GM21447 (cell line): ENCODE measurements at regions not wholly inside any gene's neighbourhood (a gene's known extent, or its start where the extent isn't known, plus 50 kb on each side); places are given as distances from the start of the nearest gene placed in this dataset.

Experiments
- ATAC-seq: cut with Tn5 transposase; IDR thresholded peaks from one replicate; pipeline ENCODE4 v1.9.1; 2021; ENCODE audit not compliant: unreplicated experiment

DNA sequence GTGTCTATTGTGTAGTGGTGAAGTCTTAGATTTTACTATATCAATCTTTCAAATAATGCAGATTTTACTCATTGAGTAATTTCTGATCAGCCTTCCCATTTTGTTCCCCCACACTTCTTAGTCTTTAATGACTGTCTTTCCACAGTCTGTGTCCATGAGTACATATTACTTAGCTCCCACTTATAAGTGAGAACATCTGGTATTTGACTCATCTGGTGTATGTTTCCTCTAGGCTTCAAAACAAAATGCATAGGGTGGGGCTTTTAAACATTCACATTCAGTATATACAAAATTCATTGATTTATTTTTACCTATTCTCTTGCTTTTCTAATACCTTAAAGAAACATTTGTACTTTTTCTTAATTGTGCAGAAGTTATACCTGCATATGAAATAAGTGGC lies 513.0 kb downstream of the MTRR start:
- no peak for ATAC-seq

- no peak for ATAC-seq
Measured at GRCh38 chr5:8382456-8382855, 513.5 kb downstream of the MTRR start.

- no peak for ATAC-seq
Measured at GRCh38 chr5:8383616-8384015, 514.7 kb downstream of the MTRR start.

DNA sequence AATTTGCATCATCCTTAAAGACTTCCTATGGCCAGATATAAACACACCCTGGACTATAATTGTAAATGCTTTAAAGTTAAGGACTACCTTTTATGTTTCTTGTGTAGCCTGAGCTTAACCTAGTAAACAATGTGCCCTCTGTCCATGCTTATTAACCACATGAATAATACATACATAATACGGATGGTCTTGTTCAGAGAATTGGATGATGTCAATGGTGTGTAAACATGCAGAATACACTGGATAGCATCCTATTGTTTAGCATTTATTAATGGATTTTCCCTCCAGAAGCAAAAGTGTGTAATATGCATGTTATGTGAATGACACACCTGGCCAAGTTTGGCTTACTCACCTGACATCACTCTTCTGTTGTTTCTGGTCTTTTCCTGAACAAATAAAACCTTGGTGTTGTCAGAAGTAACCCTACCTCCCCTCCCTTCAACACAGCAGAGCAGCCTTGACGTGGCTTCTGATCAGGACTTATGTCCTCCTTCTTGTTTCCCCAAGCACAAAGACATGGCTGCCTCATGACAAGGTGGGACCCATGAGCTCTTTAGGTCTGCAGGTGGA lies 517.9 kb downstream of the MTRR start:
- ATAC-seq, result no peak

- ATAC-seq, result no peak
Measured at GRCh38 chr5:8391911-8392310, 523.0 kb downstream of the MTRR start.

- no peak for ATAC-seq
Measured at GRCh38 chr5:8393240-8393639, 524.3 kb downstream of the MTRR start.

DNA sequence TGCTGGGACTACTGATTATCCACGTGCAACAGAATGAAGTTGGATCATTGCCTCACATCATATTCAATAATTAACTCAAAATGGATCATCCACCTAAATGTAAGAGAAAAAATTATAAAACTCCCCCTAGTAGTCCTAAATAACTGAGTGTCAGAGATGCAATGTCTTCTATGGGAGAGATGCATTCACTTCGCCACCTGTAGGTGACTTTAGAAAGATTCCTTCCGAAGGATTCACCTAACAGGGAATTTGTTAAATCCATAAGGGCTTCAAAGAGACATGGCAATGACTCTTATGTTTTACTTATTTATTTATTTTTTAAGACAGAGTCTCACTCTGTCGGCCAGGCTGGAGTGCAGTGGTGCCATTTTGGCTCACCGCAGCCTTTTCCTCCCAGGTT lies 526.0 kb downstream of the MTRR start:
- no peak for ATAC-seq

- ATAC-seq, result no peak
Measured at GRCh38 chr5:8396246-8396645, 527.3 kb downstream of the MTRR start.

GRCh38 chr5:8396756-8397155 lies 527.8 kb downstream of the MTRR start:
- ATAC-seq, result no peak

DNA sequence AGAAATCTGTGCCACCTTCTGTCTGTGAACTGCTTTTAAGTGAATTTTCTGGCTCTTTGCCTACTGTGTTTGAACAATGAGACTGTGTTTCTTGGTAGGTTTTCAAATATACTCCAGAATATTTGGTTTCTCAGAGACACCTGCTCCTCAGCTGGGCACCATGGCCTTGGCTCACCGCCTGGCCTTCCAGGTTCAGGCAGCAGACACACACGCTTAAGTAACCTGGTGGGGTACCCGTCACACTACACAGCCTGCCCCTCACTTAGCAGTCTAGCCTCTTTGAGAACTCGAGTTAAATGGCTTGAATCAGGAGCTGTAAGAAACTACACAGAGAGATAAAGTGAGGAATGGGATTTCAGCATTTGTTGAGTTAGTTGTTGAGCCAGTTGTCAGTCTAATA lies 530.5 kb downstream of the MTRR start:
- no peak for ATAC-seq

GRCh38 chr5:8408258-8408657 lies 539.3 kb downstream of the MTRR start:
- no peak for ATAC-seq

- no peak for ATAC-seq
Measured at GRCh38 chr5:8410618-8411017, 541.7 kb downstream of the MTRR start.

GRCh38 chr5:8413975-8414374 lies 545.0 kb downstream of the MTRR start:
- ATAC-seq, result no peak

DNA sequence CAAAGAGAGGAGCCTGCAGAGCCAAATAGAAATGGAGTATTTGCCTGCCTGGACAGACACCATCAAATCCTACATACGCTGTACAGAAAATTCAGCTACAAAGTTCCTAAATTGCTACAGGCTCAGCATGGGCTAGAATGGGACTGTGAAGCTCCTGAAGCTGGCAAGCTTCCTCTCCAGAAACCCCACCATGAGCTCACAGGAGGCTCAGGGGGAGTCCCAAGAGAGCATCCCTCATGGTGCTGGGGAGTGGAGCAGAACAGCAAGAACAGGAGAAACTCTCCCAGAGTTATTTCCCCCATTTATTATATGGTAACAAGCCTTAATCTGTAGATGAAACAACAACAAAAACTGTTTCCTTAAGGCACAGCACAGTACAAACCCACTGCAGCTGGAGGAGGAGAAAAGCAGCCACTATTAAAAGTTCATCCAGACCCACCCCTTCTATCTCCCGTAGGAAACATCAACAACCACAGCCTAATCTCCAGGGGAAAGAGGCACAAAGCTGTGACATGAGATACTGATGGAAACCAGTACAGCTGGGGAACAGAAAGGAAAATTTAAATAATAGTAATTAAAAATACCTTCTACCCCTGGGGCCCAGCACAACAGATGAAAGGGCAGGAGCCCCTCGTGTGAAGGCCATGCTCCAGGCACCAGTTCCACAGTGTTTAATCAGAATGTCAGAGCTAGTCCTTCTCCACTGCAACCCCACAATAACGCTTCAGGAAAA lies 548.5 kb downstream of the MTRR start:
- ATAC-seq, result no peak

GRCh38 chr5:8418049-8418426 lies 549.1 kb downstream of the MTRR start:
- no peak for ATAC-seq

- ATAC-seq, result no peak
Measured at GRCh38 chr5:8429778-8430758, 561.1 kb downstream of the MTRR start.

- no peak for ATAC-seq
Measured at GRCh38 chr5:8434501-8434900, 565.6 kb downstream of the MTRR start.

GRCh38 chr5:8436924-8437323 lies 568.0 kb downstream of the MTRR start:
- no peak for ATAC-seq

- no peak for ATAC-seq
Measured at GRCh38 chr5:8445139-8445538, 576.2 kb downstream of the MTRR start.

GRCh38 chr5:8446179-8446578 lies 577.2 kb downstream of the MTRR start:
- no peak for ATAC-seq

- ATAC-seq, result no peak
Measured at GRCh38 chr5:8456846-8457186, 587.9 kb downstream of the MTRR start.
